ENCODE measurements at regions not wholly inside any gene's neighbourhood (a gene's known extent, or its start where the extent isn't known, plus 50 kb on each side); places are given as distances from the start of the nearest gene placed in this dataset.

GRCh38 chr3:73144828-73145227 lies 83.4 kb downstream of the EBLN2 start:
- no peak for TF ChIP-seq CTCF (IDR thresholded peaks at IDR 0.05)
- no peak for TF ChIP-seq POLR2A (IDR thresholded peaks at IDR 0.05)

All from body of pancreas (tissue), 4 donors.